ENCODE measurements at regions not wholly inside any gene's neighbourhood (a gene's known extent, or its start where the extent isn't known, plus 50 kb on each side); places are given as distances from the start of the nearest gene placed in this dataset.

- Histone ChIP-seq H3F3A (ENCODE audit: control insufficient read depth, insufficient read depth) (no peaks in the 10 kb centered on the region), H3K27ac (ENCODE audit: low read depth, low read length) (no peak overlapping the region), H3K36me3 (ENCODE audit: control insufficient read depth, low read length) (no peaks in the 10 kb centered on the region), H3K9me2 (replicated peaks; ENCODE audit: control insufficient read depth, low read length) (no peaks in the 10 kb centered on the region), H3K4me2 (ENCODE audit: low read length) (no peak overlapping the region), H3K4me3 (ENCODE audit: low read length) (no peak overlapping the region), H3K9me3 (ENCODE audit: control insufficient read depth, insufficient read depth, low read length) (no peaks in the 10 kb centered on the region), H3K4me1 (ENCODE audit: control insufficient read depth, low read length) (no peaks in the 10 kb centered on the region), H3K27me3 (ENCODE audit: control insufficient read depth, low read length) (peaks cover 3% of the 10 kb centered on the region), H3K79me2 (ENCODE audit: control insufficient read depth, low read length) (no peaks in the 10 kb centered on the region), H4K20me1 (ENCODE audit: control insufficient read depth, insufficient read depth, low read depth, low read length) (no peaks in the 10 kb centered on the region)
- no peak for TF ChIP-seq CTCF (IDR thresholded peaks at IDR 0.05; ENCODE audit: low read depth, low read length, poor library complexity, severe bottlenecking)
- TF ChIP-seq EZH2phosphoT487 (IDR thresholded peaks at IDR 0.05; ENCODE audit: borderline replicate concordance, low read length): no peak
These were observed 51.2 kb upstream of the PCSK6 start for GRCh38 chr15:101540480-101541239.

- Histone ChIP-seq H4K20me1 (ENCODE audit: control insufficient read depth, insufficient read depth, low read depth, low read length) (no peaks in the 10 kb centered on the region), H3K9me3 (ENCODE audit: control insufficient read depth, insufficient read depth, low read length) (no peaks in the 10 kb centered on the region), H3K4me1 (ENCODE audit: control insufficient read depth, low read length) (no peaks in the 10 kb centered on the region), H3F3A (ENCODE audit: control insufficient read depth, insufficient read depth) (no peaks in the 10 kb centered on the region), H3K4me2 (ENCODE audit: low read length) (no peak overlapping the region), H3K79me2 (ENCODE audit: control insufficient read depth, low read length) (no peaks in the 10 kb centered on the region), H3K4me3 (ENCODE audit: low read length) (no peak overlapping the region), H3K36me3 (ENCODE audit: control insufficient read depth, low read length) (no peaks in the 10 kb centered on the region), H3K27ac (ENCODE audit: low read depth, low read length) (no peak overlapping the region), H3K27me3 (ENCODE audit: control insufficient read depth, low read length) (no peaks in the 10 kb centered on the region; the same call in 1 of the 2 replicates), H3K9me2 (replicated peaks; ENCODE audit: control insufficient read depth, low read length) (no peaks in the 10 kb centered on the region)
- TF ChIP-seq CTCF (IDR thresholded peaks at IDR 0.05; ENCODE audit: low read depth, low read length, poor library complexity, severe bottlenecking) (no peak), EZH2phosphoT487 (IDR thresholded peaks at IDR 0.05; ENCODE audit: borderline replicate concordance, low read length) (no peak)
These were observed 50.4 kb upstream of the PCSK6 start for GRCh38 chr15:101539930-101540329.

GRCh38 chr15:101539492-101539891, 50.0 kb upstream of the PCSK6 start:
- H3K4me3 ChIP-seq (ENCODE audit: low read length): no peak overlapping the region
- H3K27me3 ChIP-seq (ENCODE audit: control insufficient read depth, low read length): no peaks in the 10 kb centered on the region; the same call in 1 of the 2 replicates
- H3K36me3 ChIP-seq (ENCODE audit: control insufficient read depth, low read length): no peaks in the 10 kb centered on the region
- H3K9me3 ChIP-seq (ENCODE audit: control insufficient read depth, insufficient read depth, low read length): no peaks in the 10 kb centered on the region
- no peak for TF ChIP-seq EZH2phosphoT487 (IDR thresholded peaks at IDR 0.05; ENCODE audit: borderline replicate concordance, low read length)
- TF ChIP-seq CTCF (IDR thresholded peaks at IDR 0.05; ENCODE audit: low read depth, low read length, poor library complexity, severe bottlenecking): no peak
- no peaks in the 10 kb centered on the region for H3K9me2 ChIP-seq (replicated peaks; ENCODE audit: control insufficient read depth, low read length)
- H3K4me1 ChIP-seq (ENCODE audit: control insufficient read depth, low read length): no peaks in the 10 kb centered on the region
- H3K79me2 ChIP-seq (ENCODE audit: control insufficient read depth, low read length): no peaks in the 10 kb centered on the region
- H3K4me2 ChIP-seq (ENCODE audit: low read length): no peak overlapping the region
- no peaks in the 10 kb centered on the region for H4K20me1 ChIP-seq (ENCODE audit: control insufficient read depth, insufficient read depth, low read depth, low read length)
- no peak overlapping the region for H3K27ac ChIP-seq (ENCODE audit: low read depth, low read length)
- H3F3A ChIP-seq (ENCODE audit: control insufficient read depth, insufficient read depth): no peaks in the 10 kb centered on the region

Measured in DOHH2 (cell line).